ENCODE measurements at regions not wholly inside any gene's neighbourhood (a gene's known extent, or its start where the extent isn't known, plus 50 kb on each side); places are given as distances from the start of the nearest gene placed in this dataset.

DNA sequence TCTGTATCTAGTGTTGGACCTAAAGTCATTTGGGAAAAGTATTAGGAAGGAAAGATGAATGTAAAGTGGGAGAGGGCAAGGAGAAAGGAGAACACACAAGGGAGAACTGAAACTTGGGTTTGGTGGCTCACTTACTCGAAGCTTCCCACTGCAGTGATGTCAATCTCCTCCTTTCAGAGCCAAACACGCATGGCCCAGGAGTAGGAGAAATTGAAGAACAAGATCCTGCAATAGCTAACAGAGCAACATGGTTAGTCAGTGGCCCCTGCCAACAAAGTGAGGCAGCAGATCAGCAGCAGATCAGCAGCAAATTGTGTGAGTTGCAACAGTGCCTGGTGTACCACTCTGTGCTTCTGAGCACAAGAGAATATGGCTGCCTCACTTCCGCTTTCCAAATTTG is 366.4 kb downstream of the PSAT1 start:
- H3K9me3 ChIP-seq (ENCODE audit: control insufficient read depth, insufficient read depth, low read depth, low read length) = no peaks in the 10 kb centered on the region
- no peaks in the 10 kb centered on the region for H3K4me1 ChIP-seq (ENCODE audit: control insufficient read depth, extremely low read depth, insufficient read depth, low read length)
- H2AFZ ChIP-seq (ENCODE audit: low read length) = no peak overlapping the region
- H4K20me1 ChIP-seq (ENCODE audit: control insufficient read depth, extremely low read depth, insufficient read depth, low read length) = no peaks in the 10 kb centered on the region
- H3K36me3 ChIP-seq (ENCODE audit: control insufficient read depth, insufficient read depth, low read length) = no peaks in the 10 kb centered on the region
- H3K79me2 ChIP-seq (ENCODE audit: control insufficient read depth, insufficient read depth, low read length) = no peaks in the 10 kb centered on the region
- no peaks in the 10 kb centered on the region for H3K27me3 ChIP-seq (ENCODE audit: control insufficient read depth, insufficient read depth, low read length)
- no peak overlapping the region for H3K9ac ChIP-seq (ENCODE audit: insufficient read depth, low read length)
- TF ChIP-seq EZH2 (IDR thresholded peaks at IDR 0.05; ENCODE audit: low read length, missing control alignments) = no peak
- TF ChIP-seq, protein P1, sequence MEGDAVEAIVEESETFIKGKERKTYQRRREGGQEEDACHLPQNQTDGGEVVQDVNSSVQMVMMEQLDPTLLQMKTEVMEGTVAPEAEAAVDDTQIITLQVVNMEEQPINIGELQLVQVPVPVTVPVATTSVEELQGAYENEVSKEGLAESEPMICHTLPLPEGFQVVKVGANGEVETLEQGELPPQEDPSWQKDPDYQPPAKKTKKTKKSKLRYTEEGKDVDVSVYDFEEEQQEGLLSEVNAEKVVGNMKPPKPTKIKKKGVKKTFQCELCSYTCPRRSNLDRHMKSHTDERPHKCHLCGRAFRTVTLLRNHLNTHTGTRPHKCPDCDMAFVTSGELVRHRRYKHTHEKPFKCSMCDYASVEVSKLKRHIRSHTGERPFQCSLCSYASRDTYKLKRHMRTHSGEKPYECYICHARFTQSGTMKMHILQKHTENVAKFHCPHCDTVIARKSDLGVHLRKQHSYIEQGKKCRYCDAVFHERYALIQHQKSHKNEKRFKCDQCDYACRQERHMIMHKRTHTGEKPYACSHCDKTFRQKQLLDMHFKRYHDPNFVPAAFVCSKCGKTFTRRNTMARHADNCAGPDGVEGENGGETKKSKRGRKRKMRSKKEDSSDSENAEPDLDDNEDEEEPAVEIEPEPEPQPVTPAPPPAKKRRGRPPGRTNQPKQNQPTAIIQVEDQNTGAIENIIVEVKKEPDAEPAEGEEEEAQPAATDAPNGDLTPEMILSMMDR (conservative IDR thresholded peaks at IDR 0.05 in 1 of 2, IDR thresholded peaks at IDR 0.05 in 1 of 2; ENCODE audit: low read depth in 1 of 2, low read length in 2 of 2) = no peak
- H3K27ac ChIP-seq (ENCODE audit: insufficient read depth, low read length) = no peak overlapping the region
- no peak for DNase-seq (ENCODE audit: low read depth in 2 of 2)
- no peak overlapping the region for H3K4me2 ChIP-seq (ENCODE audit: extremely low read depth, insufficient read depth, low read length)
- no peak overlapping the region for H3K4me3 ChIP-seq (replicated peaks in 1 of 4; ENCODE audit: control extremely low read depth in 1 of 4, insufficient read depth in 1 of 4, low read depth in 3 of 4, low read length in 4 of 4)

DNA sequence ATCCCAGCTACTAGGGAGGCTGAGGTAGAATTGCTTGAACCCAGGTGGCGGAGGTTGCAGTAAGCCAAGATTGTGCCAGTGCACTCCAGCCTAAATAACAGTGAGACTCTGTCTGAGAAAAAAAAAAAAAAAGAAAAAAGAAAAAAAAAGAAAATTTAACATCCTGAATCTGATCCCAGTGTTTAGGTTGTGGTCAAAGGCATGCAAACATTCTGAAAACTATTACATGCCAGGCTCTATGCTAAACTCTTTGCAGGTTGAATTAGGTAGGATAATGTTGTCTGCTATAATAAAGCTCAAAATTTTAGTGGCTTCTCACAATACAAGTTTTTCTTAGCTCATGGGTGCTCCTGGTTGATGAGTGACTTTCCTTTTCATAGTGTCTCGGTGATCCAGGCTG is 367.4 kb downstream of the PSAT1 start:
- no peaks in the 10 kb centered on the region for H3K9me3 ChIP-seq (ENCODE audit: control insufficient read depth, insufficient read depth, low read depth, low read length)
- no peaks in the 10 kb centered on the region for H3K27me3 ChIP-seq (ENCODE audit: control insufficient read depth, insufficient read depth, low read length)
- no peaks in the 10 kb centered on the region for H3K4me1 ChIP-seq (ENCODE audit: control insufficient read depth, extremely low read depth, insufficient read depth, low read length)
- H3K9ac ChIP-seq (ENCODE audit: insufficient read depth, low read length) = no peak overlapping the region
- H2AFZ ChIP-seq (ENCODE audit: low read length) = no peak overlapping the region
- H3K4me3 ChIP-seq (replicated peaks in 1 of 4; ENCODE audit: control extremely low read depth in 1 of 4, insufficient read depth in 1 of 4, low read depth in 3 of 4, low read length in 4 of 4) = no peak overlapping the region
- H3K4me2 ChIP-seq (ENCODE audit: extremely low read depth, insufficient read depth, low read length) = no peak overlapping the region
- H3K36me3 ChIP-seq (ENCODE audit: control insufficient read depth, insufficient read depth, low read length) = no peaks in the 10 kb centered on the region
- H3K27ac ChIP-seq (ENCODE audit: insufficient read depth, low read length) = no peak overlapping the region
- TF ChIP-seq, protein P1 (conservative IDR thresholded peaks at IDR 0.05 in 1 of 2, IDR thresholded peaks at IDR 0.05 in 1 of 2; ENCODE audit: low read depth in 1 of 2, low read length in 2 of 2) = no peak
- TF ChIP-seq EZH2 (IDR thresholded peaks at IDR 0.05; ENCODE audit: low read length, missing control alignments) = no peak
- no peaks in the 10 kb centered on the region for H4K20me1 ChIP-seq (ENCODE audit: control insufficient read depth, extremely low read depth, insufficient read depth, low read length)
- no peak for DNase-seq (ENCODE audit: low read depth in 2 of 2)
- no peaks in the 10 kb centered on the region for H3K79me2 ChIP-seq (ENCODE audit: control insufficient read depth, insufficient read depth, low read length)

DNA sequence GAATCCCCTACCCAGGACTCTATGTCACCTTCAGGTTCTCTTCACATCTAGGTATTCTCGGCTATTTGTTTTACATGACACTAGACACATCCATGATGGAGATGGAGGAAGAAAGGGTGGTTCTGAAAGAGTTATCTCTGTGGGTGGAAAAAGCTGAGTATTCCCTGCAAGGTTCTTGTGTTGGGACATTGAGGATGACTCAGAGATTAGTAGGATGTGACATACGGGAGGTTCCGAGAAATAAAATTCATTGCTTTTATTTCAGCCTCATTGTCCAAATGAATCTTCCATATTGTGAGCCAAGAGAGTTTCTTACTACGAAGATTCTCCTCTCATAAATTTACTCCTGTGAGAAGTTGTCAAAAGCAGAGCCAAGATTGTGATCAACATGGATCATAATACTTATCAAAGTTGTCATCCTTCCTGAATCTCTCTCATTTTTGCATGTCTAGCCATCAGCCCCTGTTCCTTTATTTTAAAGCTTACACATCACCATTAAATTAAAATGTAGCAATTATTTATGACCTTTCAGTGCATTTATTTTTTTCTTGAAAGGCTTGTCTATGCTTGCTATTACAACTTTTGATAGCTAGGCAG is 370.0 kb downstream of the PSAT1 start:
- peak in 1 of 2 donors; percentile 56 for DNase-seq (ENCODE audit: low read depth in 2 of 2)
- Histone ChIP-seq H3K27me3 (ENCODE audit: control insufficient read depth, insufficient read depth, low read length) (no peaks in the 10 kb centered on the region), H3K4me2 (ENCODE audit: extremely low read depth, insufficient read depth, low read length) (no peak overlapping the region), H3K4me3 (replicated peaks in 1 of 4; ENCODE audit: control extremely low read depth in 1 of 4, insufficient read depth in 1 of 4, low read depth in 3 of 4, low read length in 4 of 4) (no peak overlapping the region), H3K9ac (ENCODE audit: insufficient read depth, low read length) (no peak overlapping the region), H3K27ac (ENCODE audit: insufficient read depth, low read length) (no peak overlapping the region), H3K9me3 (ENCODE audit: control insufficient read depth, insufficient read depth, low read depth, low read length) (no peaks in the 10 kb centered on the region), H3K4me1 (ENCODE audit: control insufficient read depth, extremely low read depth, insufficient read depth, low read length) (no peaks in the 10 kb centered on the region), H3K79me2 (ENCODE audit: control insufficient read depth, insufficient read depth, low read length) (no peaks in the 10 kb centered on the region), H2AFZ (ENCODE audit: low read length) (no peak overlapping the region), H3K36me3 (ENCODE audit: control insufficient read depth, insufficient read depth, low read length) (no peaks in the 10 kb centered on the region), H4K20me1 (ENCODE audit: control insufficient read depth, extremely low read depth, insufficient read depth, low read length) (no peaks in the 10 kb centered on the region)
- no peak for TF ChIP-seq EZH2 (IDR thresholded peaks at IDR 0.05; ENCODE audit: low read length, missing control alignments)
- TF ChIP-seq, protein P1 (conservative IDR thresholded peaks at IDR 0.05 in 1 of 2, IDR thresholded peaks at IDR 0.05 in 1 of 2; ENCODE audit: low read depth in 1 of 2, low read length in 2 of 2) = no peak
